Spleen (tissue), 7 donors: ENCODE measurements at regions not wholly inside any gene's neighbourhood (a gene's known extent, or its start where the extent isn't known, plus 50 kb on each side); places are given as distances from the start of the nearest gene placed in this dataset.

Source experiments
- CTCF ChIP-seq, 11 experiments: fragments of 200-600 bp in 7 of 11; fragments of 450-650 bp in 4 of 11; sonication (generic) in 4 of 11; IDR thresholded peaks in 8 of 11; conservative IDR thresholded peaks in 3 of 11; 1 replicate in 7 of 11; 2 replicates in 4 of 11; pipeline versions ENCODE4 v1.4.0 to v1.8.0; 2016 to 2021; ENCODE audit warnings: antibody characterized with exemption in 11 of 11, inconsistent platforms in 4 of 11, mild to moderate bottlenecking in 1 of 11
- POLR2A ChIP-seq, 3 donors: fragments of 450-650 bp; IDR thresholded peaks; one replicate each; pipeline ENCODE4 v1.5.1; 2017; ENCODE audit warnings: antibody characterized with exemption in 3 of 3, mild to moderate bottlenecking in 1 of 3
- POLR2AphosphoS5 ChIP-seq, 3 donors: sonication (generic); formaldehyde crosslinking; IDR thresholded peaks; one replicate each; pipeline ENCODE4 v1.5.1; 2017; ENCODE audit warnings: antibody characterized with exemption in 3 of 3
- donor health status: DM: no; HTN: no; CAD: no; lungs with moderate emphysema.
- donor health status: DM: no; HTN: no; CAD: no.
- donor health status: DM: no; HTN: no; CAD: no.

DNA sequence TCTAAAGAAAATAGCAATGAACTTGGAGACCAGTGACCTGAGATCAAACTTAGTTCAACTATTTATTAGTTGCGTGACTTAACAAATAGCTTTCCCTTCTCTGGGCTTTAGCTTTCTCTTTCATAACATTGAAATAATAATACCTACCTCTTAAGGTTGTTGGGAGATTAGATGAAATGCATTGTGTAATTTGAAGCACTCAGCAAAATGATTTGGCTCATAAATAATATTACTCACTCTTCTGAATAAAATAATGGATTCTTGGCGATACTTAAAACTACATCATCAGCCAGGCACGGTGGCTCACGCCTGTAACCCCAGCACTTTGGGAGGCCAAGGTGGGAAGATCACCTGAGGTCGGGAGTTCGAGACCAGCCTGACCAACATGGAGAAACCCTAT is 556.2 kb upstream of the JARID2 start:
- TF ChIP-seq POLR2A (IDR thresholded peaks at IDR 0.05) (no peak), CTCF (IDR thresholded peaks at IDR 0.05 in 8 of 11, conservative IDR thresholded peaks at IDR 0.05 in 3 of 11) (no peak), POLR2AphosphoS5 (IDR thresholded peaks at IDR 0.05) (no peak)
